ENCODE measurements at regions not wholly inside any gene's neighbourhood (a gene's known extent, or its start where the extent isn't known, plus 50 kb on each side); places are given as distances from the start of the nearest gene placed in this dataset.

DNA sequence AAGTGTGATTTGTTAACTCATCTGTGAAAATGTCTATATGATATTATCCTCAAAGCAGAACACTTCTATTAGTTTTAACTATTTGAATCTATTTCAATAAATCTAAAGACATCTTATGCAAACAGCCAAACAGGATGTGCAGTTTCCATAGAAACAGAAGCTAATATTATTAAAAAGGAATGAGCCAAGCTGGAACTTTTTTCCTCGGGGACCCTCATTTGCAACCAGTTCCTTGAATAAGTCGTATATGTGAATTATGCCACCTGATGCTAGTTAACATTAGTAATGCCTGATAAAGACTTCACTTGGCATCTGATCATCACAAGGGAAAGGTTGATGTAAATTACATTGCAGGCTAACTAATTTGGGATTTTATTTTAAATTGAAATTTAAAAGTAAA is 216.9 kb upstream of the SMLR1 start:
- WGBS (ENCODE audit: low lambda C conversion rate, missing lambda C conversion rate) = 69% methylated on average over 2 of the region's 2 CpGs
- H3K27me3 ChIP-seq = no peaks in the 10 kb centered on the region
- H3K36me3 ChIP-seq (replicated peaks; ENCODE audit: insufficient read depth, low read depth) = no peaks in the 10 kb centered on the region
- no peak overlapping the region for H3K27ac ChIP-seq
- no peaks in the 10 kb centered on the region for H3K4me1 ChIP-seq (ENCODE audit: insufficient read depth)
- H3K4me2 ChIP-seq = no peak overlapping the region
- H3K9me3 ChIP-seq (ENCODE audit: low read depth) = no peaks in the 10 kb centered on the region
- H3K4me3 ChIP-seq = no peak overlapping the region
- H3K79me2 ChIP-seq = no peaks in the 10 kb centered on the region
- no peak overlapping the region for H2AFZ ChIP-seq
- TF ChIP-seq EZH2phosphoT487 (IDR thresholded peaks at IDR 0.05; ENCODE audit: low read depth, severe bottlenecking, unreplicated experiment) (no peak), EZH2 (IDR thresholded peaks at IDR 0.05; ENCODE audit: borderline replicate concordance) (no peak)
- TF ChIP-seq, protein P1, sequence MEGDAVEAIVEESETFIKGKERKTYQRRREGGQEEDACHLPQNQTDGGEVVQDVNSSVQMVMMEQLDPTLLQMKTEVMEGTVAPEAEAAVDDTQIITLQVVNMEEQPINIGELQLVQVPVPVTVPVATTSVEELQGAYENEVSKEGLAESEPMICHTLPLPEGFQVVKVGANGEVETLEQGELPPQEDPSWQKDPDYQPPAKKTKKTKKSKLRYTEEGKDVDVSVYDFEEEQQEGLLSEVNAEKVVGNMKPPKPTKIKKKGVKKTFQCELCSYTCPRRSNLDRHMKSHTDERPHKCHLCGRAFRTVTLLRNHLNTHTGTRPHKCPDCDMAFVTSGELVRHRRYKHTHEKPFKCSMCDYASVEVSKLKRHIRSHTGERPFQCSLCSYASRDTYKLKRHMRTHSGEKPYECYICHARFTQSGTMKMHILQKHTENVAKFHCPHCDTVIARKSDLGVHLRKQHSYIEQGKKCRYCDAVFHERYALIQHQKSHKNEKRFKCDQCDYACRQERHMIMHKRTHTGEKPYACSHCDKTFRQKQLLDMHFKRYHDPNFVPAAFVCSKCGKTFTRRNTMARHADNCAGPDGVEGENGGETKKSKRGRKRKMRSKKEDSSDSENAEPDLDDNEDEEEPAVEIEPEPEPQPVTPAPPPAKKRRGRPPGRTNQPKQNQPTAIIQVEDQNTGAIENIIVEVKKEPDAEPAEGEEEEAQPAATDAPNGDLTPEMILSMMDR (IDR thresholded peaks at IDR 0.05; ENCODE audit: poor library complexity) = no peak
- no peaks in the 10 kb centered on the region for H4K20me1 ChIP-seq (ENCODE audit: insufficient read depth, poor library complexity, severe bottlenecking)
- no peaks in the 10 kb centered on the region for H3K9me2 ChIP-seq (replicated peaks; ENCODE audit: insufficient read depth)
- DNase-seq (ENCODE audit: low spot score) = no peak

DNA sequence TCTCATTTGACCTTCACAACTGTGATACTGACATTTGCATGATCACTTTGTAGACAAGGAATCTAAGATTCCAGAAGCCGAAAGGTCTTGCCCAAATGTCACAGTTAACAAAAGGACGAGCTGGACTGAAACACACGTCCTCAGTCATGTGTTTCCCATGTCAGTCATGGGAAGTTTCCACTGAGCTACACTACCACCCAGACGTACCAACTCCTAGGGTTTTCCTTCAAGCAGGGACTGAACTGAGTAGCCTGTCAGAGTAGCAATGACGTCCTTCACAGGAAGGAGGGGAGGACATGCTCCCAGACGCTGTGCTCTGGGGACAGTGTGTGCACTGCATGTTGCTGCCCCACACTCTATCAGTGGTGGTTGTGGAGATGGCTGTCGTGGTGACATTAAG is 215.8 kb upstream of the SMLR1 start:
- no peaks in the 10 kb centered on the region for H3K9me2 ChIP-seq (replicated peaks; ENCODE audit: insufficient read depth)
- TF ChIP-seq EZH2 (IDR thresholded peaks at IDR 0.05; ENCODE audit: borderline replicate concordance) = no peak
- TF ChIP-seq EZH2phosphoT487 (IDR thresholded peaks at IDR 0.05; ENCODE audit: low read depth, severe bottlenecking, unreplicated experiment) = no peak
- TF ChIP-seq, protein P1 (IDR thresholded peaks at IDR 0.05; ENCODE audit: poor library complexity) = no peak
- no peak overlapping the region for H3K27ac ChIP-seq
- 83% methylated on average over 7 of the region's 7 CpGs for WGBS (ENCODE audit: low lambda C conversion rate, missing lambda C conversion rate)
- no peaks in the 10 kb centered on the region for H3K36me3 ChIP-seq (replicated peaks; ENCODE audit: insufficient read depth, low read depth)
- H4K20me1 ChIP-seq (ENCODE audit: insufficient read depth, poor library complexity, severe bottlenecking) = no peaks in the 10 kb centered on the region
- H3K4me2 ChIP-seq = no peak overlapping the region
- no peaks in the 10 kb centered on the region for H3K27me3 ChIP-seq
- no peaks in the 10 kb centered on the region for H3K9me3 ChIP-seq (ENCODE audit: low read depth)
- no peaks in the 10 kb centered on the region for H3K79me2 ChIP-seq
- no peak for DNase-seq (ENCODE audit: low spot score)
- no peaks in the 10 kb centered on the region for H3K4me1 ChIP-seq (ENCODE audit: insufficient read depth)
- H2AFZ ChIP-seq = no peak overlapping the region
- no peak overlapping the region for H3K4me3 ChIP-seq

DNA sequence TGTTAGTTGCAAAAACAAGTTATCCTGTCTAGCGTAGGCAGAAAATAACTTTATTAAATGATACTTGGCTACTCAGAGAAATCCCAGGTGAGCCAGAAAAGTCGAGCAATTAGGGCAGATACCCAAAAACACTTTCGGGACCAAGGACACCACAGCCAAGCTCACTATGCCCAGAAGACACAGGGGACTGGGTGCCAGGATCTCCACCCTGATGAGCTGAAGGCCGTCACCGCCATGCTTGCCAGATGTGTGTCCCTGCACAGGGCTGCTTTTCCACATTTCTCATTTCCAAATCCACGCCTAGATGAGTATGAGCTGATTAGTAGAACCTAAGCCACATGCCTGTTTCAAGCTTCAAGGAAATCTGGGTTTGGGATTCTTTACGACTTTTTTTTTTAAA is 214.0 kb upstream of the SMLR1 start:
- Histone ChIP-seq H4K20me1 (ENCODE audit: insufficient read depth, poor library complexity, severe bottlenecking) (no peaks in the 10 kb centered on the region), H2AFZ (no peak overlapping the region), H3K79me2 (no peaks in the 10 kb centered on the region), H3K36me3 (replicated peaks; ENCODE audit: insufficient read depth, low read depth) (no peaks in the 10 kb centered on the region), H3K27me3 (no peaks in the 10 kb centered on the region), H3K9me2 (replicated peaks; ENCODE audit: insufficient read depth) (no peaks in the 10 kb centered on the region), H3K4me2 (no peak overlapping the region), H3K9me3 (ENCODE audit: low read depth) (no peaks in the 10 kb centered on the region), H3K4me1 (ENCODE audit: insufficient read depth) (no peaks in the 10 kb centered on the region), H3K4me3 (no peak overlapping the region), H3K27ac (no peak overlapping the region)
- DNase-seq (ENCODE audit: low spot score) = no peak
- TF ChIP-seq EZH2phosphoT487 (IDR thresholded peaks at IDR 0.05; ENCODE audit: low read depth, severe bottlenecking, unreplicated experiment) (no peak), EZH2 (IDR thresholded peaks at IDR 0.05; ENCODE audit: borderline replicate concordance) (no peak)
- TF ChIP-seq, protein P1 (IDR thresholded peaks at IDR 0.05; ENCODE audit: poor library complexity) = no peak
- whole genome bisulfite sequencing (ENCODE audit: low lambda C conversion rate, missing lambda C conversion rate) = 89% methylated on average over 7 of the region's 7 CpGs

DNA sequence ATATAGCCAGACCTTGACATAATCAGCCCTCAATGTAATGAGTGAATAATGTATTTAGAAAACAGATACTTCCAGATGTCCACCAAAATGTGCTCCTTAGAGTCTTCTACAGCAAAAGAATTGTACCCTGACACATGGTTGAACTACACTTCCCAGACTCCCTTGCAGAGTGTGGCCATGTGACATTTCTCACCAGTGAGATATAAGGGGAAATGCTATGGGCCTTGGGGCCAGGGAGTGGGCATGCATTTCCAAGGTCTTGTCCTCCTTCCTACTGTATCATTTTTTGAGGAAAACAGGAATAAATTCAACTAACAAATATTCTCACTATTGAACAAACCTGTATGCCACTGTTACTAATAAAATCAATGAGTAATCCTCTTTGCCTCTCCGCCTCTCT is 211.4 kb upstream of the SMLR1 start:
- Histone ChIP-seq H3K79me2 (no peaks in the 10 kb centered on the region), H3K4me3 (no peak overlapping the region), H3K4me1 (ENCODE audit: insufficient read depth) (peaks cover 5% of the 10 kb centered on the region), H4K20me1 (ENCODE audit: insufficient read depth, poor library complexity, severe bottlenecking) (no peaks in the 10 kb centered on the region), H3K36me3 (replicated peaks; ENCODE audit: insufficient read depth, low read depth) (no peaks in the 10 kb centered on the region), H3K27ac (no peak overlapping the region), H3K9me2 (replicated peaks; ENCODE audit: insufficient read depth) (no peaks in the 10 kb centered on the region), H3K9me3 (ENCODE audit: low read depth) (no peaks in the 10 kb centered on the region), H2AFZ (no peak overlapping the region), H3K27me3 (no peaks in the 10 kb centered on the region), H3K4me2 (no peak overlapping the region)
- WGBS (ENCODE audit: low lambda C conversion rate, missing lambda C conversion rate) = 91% methylated on average over 1 of the region's 1 CpG
- no peak for DNase-seq (ENCODE audit: low spot score)
- TF ChIP-seq EZH2phosphoT487 (IDR thresholded peaks at IDR 0.05; ENCODE audit: low read depth, severe bottlenecking, unreplicated experiment) = no peak
- TF ChIP-seq EZH2 (IDR thresholded peaks at IDR 0.05; ENCODE audit: borderline replicate concordance) = no peak
- TF ChIP-seq, protein P1 (IDR thresholded peaks at IDR 0.05; ENCODE audit: poor library complexity) = no peak
